Activated naive CD4-positive, alpha-beta T cell treated with anti-CD3 and anti-CD28 coated beads, Interleukin-2, amount 50 U/mL, for 16 hours (primary cell): ENCODE measurements at regions not wholly inside any gene's neighbourhood (a gene's known extent, or its start where the extent isn't known, plus 50 kb on each side); places are given as distances from the start of the nearest gene placed in this dataset.

Source experiments
- DNase-seq: peaks from one replicate; pipeline ENCODE4 v3.0.0-alpha.2; 2020

DNA sequence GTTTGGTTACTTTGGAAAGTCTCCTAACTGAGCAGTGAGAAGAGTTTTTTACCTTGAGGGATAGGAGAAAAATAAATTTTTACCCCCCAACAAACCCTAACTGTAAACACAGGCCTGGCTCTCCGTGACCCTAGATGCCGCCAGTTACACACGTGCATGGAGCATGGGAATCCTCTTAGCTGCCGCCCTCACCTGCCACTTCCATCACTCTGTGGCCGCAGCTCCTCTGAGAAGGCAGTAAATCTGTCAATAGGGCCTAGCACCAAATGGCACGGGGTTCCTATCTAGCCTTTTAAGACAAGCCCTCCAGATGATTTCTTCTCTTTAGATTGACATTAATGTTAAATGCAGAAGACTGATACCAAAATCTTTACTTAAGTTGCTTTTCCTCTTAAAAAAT lies 330.3 kb upstream of the FAM241A start:
- DNase-seq, result no peak

DNA sequence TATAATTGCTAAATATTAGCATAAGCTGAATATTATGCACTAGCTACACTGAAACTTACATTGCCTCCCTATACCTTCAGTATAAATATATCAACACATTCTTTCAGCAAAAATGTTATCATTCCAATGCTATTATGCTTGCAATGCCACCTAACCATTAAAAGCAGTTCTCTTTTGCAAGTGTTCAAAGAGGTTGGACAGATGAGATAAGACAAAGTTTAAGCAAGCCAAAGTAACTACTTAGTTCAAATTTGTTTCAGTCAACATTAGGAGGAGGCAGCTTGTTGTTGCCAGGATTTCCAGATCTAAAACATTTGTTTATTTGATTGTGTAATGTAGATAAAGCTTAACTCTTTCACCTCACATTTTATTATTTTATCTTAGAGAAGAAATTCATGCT lies 323.9 kb upstream of the FAM241A start:
- DNase-seq, result no peak

DNA sequence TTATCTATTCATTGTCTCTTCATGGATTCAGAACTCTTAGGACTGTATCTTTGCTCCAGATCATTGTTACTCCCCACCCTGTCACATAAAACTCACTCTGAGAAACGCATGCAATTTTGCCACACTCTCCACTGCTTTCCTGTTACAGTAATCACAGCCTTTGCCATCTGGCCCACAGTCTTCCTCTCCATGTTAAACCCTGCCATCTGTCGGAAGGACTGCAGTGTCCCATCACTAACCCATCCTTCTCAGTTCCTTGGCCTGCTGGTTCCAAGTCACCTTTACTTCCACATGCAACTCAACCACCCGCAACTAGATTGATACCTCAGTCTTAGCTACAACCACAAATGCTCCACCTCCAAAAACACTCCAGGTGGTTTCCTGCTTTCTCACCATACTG lies 308.7 kb upstream of the FAM241A start:
- no peak for DNase-seq

DNA sequence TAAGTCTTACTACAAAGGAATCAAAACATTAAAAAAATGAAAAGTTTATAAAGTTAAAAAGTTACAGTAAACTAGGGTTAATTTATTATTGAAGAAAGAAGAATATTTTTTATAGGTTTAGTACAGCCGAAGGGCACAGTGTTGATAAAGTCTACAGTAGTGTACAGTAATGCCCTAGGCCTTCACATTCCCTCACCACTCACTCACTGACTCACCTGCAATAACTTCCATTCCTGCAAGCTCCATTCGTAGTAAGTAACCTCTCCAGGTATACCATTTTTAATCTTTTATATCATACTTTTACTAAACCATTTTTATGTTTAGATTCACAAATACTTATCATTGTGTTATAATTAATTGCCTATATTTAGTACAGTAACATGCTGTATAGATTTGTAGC lies 307.5 kb upstream of the FAM241A start:
- DNase-seq, result no peak

DNA sequence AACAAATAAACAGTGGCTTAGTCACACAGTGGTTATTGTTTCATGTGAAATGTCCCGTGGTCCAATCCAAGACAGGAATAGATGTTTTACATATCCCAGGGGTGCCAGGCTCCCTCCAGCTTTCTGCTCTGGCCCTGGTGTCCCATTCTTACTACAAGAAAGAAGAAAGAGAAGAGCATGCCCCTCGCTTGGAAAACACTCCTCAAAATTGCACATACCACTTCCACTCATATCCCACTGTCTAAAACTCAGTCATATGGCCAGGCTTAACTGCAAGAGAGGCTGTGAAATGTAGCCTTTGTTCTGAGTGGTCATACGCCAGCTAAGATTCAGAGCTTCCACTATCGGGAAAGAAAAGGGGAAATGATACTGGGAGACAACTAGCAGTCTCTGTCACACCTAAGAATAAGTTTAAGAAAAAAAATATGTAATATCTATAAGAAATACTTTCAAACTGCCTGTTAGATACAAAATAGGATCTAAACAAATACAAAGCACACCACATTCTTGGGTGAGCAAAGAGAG lies 306.8 kb upstream of the FAM241A start:
- no peak for DNase-seq

DNA sequence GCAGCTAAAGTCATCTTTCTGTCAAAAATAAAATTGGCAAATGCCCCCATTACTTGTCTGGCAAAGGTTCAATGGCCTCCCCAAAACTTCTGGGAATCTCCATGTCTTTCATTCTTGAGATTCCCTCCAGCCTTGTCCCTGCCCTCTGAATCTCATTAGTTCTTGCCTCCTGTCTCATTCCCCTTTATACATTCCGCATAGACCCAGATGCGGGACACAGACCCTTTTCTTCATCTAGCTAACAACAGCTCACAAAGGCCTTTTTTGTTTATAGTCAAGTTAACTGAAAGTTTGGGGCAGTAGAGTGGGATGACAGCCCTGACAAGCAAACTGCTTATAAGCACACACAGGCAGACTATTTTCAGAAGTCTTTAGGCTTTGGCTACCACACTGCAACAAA lies 306.1 kb upstream of the FAM241A start:
- no peak for DNase-seq

DNA sequence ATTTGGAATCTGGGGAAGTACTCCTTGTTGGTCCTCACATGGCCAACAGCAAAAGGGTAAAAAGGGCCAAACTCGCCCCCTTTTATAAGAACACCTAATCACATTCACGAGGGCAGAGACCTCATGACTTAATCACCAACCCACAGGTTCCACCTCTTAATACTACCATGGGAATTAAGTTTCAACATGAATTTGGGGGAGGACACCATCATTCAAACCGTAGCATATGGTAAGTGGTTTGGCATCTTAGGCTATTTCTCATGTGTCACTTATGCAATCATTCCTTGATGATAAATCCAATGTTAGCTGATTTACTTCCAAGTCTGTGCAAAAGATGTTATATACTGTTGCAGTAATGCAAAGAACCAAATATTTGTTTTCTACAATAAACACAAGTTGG lies 302.9 kb upstream of the FAM241A start:
- no peak for DNase-seq

DNA sequence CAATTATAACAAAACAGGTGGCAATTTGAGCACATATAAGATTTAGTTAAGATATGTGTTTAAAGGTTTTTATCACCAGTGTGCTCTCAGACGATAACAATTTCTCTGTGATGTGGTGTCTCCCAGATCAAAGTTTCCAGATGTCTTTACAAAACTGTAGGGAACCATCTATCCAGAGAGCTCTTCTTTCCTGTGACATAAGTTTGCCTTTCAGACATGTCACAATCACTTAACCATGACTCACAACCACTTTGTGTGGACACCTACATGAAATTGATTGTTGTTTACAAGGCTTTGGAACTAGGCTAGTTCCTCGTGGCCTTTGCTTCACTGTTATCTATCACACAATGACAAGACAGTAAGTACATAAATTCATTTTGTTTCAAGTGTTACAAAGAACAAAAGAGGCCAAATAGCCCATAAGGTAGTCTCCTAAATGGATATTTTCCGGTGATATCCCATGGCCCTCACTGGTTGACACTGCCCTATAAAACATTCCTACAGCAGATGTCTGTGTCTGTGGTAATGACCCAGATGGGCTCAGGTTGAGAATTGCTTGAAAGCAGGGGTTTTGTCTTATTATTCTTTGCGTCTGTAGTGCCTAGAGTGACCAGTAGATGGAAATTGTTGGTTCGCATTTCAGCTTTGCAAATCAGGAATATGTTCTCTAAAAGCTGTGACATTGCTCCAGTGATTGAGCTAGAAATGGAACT lies 297.8 kb upstream of the FAM241A start:
- no peak for DNase-seq

DNA sequence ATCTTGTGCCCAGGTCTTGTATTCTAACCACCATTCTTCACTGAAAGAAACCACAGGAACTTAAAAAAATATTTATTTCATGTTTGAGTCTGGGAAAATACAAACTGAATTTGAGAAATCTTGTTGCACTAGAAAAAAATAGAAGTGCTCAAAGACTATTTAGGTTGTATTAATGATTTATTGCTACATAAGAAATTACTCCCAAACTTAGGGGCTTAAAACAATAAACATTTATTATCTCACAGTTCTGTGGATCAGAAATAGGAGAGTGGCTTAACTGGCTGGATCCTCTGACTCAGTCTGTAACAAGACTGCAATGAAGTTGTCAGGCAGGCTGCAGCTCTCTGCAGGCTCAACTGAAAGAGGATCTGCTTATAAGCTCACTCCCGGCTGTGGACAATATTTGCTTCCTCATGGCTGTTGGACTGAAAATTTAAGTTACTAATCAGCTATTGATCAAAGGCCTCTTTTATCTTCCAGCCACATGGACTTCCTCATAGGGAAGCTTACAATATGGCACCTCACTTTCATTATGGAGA lies 295.4 kb upstream of the FAM241A start:
- no peak for DNase-seq

DNA sequence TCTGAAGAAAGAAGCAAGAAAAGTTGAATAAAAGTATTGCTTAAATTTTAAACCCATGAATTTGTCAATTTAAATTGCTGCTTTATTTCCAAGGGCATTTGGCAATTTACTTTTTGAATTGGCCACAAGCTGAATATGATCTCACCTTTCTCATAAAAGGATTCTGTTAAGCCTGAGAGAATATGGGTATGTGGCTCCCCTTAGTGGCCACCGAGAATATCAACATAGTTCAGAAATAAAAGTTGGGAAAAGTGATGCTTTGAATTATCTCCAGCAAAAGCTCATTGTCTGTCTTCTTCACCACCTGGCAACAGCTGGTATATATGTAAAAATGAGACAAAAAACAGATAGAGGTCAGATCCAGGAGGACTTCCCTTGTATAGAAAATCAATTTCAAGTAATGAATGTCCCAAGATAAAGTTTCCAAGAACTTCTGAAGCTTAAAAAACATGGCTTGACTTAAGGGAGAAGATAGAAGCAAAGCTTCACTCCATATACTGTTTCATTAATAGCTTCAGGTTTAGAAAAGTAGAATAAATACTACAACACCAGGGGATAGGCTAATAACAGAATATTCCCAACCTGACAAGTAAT lies 290.7 kb upstream of the FAM241A start:
- DNase-seq, result no peak

DNA sequence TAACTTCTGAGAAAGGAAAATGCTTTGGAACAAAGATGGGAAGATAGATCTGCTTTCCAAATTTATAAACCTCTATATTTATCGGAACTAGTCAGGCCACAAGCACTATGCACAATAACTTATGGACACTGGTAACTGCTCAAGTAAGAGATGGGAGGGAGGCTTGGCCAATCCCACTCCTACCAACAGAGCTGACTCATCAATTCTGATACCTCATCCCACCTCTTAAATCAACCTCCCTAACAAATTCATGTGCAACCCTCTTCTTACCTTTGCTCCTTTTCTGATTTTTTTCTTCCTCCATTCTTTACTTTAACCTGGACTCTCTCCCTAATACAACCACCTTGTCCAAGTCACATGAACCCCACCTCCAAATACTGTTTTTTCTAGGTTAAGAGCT lies 289.9 kb upstream of the FAM241A start:
- no peak for DNase-seq

DNA sequence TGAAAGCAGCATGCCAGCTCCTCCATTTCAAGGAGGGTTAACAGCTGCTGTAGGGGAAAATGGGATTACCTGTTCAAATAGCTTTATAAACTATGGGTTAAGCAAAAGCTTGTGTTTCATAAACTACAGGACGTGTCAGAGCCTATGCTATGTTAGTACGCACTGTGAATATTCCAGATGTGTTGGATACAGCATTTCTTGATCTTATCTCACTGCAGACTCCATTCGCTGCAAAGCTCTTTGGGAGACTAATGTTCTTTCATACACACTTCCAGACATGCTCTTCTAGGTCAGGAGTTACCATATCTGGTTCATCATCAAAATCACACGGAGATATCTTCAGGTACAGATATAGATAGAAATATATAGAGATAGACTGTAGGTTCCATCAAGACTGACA lies 281.2 kb upstream of the FAM241A start:
- no peak for DNase-seq

DNA sequence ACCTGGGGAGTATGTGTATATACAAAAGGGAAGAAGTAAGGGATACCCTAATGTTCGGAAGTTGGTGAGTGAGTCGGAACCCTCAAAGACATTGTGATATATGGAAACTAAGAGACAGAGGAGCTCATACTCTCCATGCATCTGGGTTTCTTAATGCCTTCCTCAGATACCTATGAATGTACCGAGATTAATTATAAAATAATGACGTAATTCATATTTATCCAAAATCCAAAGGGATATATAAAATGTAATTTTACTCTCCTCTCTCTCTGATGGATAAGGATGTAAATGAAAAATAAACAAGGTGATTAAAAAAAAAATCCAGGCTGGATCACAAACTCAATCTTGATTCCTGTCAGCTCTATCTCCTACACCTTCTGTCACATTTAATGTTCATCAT lies 275.9 kb upstream of the FAM241A start:
- no peak for DNase-seq

DNA sequence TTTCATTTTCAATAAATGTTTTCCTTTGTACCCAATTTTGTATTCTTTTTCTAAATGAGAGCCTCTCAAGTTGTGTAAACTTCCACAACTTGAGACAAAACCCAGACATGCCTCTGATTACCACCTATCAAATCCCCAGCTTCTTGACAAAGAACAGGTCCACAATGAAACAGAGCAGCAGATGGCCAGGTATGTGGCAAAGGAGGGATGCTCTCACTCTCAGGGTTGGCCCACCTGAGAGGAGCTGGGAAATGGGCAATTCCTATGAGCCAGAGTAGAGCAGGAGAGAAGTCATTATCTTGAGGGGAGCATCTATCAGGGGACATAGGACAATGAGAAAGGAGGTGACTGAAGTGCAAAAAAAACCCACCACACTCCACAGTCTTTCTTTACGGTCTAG lies 273.5 kb upstream of the FAM241A start:
- DNase-seq, result no peak

DNA sequence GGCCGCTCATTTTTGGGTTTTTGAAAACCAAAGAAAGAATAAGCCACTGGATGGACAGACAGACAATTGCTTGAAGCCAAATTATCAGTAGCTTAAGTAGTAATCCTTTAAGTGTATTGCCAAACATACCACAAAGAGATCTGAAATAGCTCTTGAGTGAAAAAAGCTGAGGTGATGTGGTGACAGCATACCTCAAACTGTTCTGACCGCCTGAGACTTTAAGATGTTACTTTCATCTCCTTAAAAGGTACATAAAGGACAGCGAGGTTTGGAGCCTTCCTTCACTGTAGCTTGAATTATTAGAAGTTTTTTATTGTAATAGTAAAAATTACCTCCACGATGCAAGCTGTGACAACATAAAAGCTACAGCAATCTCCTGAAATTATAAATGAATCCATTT lies 271.5 kb upstream of the FAM241A start:
- no peak for DNase-seq

DNA sequence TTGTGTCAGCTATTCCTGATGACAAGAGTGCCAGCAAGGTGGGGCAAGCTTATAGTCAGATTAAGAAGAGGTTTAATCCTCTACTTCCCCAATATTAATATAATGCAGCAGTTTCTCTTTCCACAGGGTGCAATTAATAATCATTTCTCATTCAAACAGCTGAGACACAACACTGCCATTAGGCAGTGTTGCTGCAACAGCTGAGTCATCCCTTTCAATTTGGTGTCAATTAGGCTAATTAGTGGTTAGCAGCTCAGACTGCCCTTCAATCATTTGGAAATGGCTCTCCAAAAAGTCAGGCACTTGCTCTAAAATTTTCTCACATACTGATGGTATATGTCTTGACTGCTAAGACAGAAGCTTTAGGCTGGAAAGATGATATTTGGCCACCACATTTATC lies 265.7 kb upstream of the FAM241A start:
- DNase-seq, result no peak

DNA sequence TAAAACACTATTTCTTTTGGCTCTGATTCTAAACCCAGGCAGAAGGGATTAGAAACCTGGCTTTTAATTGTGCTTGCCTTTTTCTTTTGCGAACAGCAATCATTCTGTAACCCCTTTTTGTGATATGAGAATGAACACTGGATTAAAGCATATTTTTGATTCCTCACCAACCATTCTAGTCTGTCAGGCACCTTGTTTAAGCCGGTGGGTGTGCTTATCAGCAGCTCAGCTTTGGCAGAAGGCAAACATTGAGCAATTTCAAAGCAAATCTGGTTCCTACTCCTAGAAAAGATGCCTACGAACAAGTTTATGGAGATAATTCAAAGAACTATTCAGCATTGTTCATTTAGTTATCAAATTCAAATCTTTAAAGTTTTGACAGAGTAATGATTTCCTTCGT lies 265.1 kb upstream of the FAM241A start:
- DNase-seq, result no peak

DNA sequence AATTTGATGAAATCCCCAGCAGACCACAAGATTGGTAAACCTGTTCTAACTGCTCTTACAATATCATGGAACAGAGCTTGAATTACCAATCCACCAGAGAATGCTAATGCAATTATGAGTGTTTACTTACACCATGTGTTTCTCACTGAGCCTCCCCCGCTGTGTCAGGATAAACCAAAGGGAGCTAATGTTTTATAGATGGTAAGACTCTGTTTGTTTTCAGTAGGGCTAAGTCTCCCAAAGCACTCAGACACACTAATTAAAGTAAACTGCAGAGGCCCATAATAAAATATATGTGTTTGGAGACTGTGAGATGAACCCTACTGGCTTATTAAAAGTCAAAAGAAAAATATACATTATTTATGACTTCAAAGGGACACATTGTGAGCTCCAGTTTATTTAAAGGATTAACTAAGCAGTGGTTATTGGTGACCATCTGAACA lies 261.7 kb upstream of the FAM241A start:
- DNase-seq, result no peak

DNA sequence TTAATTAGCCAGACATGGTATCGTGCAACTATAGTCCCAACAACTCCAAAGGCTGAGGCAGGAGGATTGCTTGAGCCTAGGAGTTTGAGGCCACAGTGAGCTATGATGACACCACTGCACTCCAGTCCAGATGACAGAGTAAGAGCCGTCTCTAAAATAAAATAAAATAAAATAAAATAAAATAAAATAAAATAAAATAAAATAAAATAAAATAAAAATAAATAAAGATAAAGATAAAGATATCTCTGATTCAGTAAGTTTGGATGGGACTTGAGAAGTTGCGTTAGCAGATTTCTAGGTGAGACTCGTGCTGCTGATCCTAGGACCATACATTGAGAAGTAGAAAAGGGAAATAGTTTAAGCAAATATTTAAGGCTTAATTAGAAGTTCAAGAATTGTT lies 254.8 kb upstream of the FAM241A start:
- no peak for DNase-seq

DNA sequence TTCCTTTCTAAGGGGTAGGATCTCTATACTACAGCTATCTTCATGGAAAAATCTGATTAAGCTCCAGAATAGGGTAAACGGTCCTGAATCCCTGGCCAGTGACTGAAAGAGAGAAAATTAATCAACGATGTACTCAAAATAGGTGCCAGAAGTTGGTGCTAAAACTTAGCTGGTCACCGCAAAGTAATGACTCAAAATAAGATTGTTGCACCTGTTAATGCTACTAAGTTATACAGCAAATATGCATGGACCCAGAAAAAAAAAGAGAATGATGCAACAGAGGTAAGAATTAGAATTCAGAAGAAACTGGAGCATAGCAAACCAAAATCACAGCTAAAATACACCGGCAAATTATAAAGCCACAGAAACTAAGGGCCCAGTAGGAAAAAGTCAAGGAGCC lies 239.7 kb upstream of the FAM241A start:
- DNase-seq, result no peak

DNA sequence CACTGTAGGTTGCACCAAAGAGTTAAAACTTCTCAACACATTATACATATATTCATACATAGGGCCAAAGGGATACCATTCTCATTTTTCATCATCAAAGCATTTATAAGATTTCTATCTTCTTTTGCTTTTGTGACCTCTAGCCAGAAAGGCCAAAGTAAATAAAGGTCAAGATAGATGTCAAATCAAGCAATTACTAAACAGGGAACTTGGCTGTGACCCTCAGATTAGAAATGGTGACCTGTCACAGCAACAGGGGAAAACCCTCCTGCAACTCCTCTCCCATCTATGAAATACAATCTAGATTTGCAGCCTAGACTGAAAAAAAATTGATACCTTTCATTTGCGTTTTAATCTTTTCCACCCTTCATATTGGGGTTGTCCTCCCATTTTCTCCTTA lies 225.6 kb upstream of the FAM241A start:
- no peak for DNase-seq

DNA sequence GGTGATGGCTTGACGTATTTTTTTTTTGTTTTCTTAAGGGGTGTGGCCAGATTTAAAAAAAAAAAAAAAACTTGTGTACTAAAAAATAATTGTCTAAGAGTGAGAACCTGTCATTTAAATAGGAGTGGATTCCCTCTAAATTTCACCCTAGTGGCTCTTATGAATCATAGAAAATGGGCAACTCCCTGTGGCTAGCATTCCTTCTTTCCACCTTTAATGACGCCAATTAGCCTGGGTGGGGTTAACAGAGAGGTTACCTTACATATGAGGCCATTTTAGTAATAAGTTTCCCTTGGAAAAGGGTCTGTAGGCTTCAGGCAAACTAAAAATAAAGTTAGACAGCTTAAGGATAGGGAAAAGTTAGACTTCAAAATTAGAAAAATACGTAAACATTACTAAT lies 223.5 kb upstream of the FAM241A start:
- DNase-seq, result no peak

DNA sequence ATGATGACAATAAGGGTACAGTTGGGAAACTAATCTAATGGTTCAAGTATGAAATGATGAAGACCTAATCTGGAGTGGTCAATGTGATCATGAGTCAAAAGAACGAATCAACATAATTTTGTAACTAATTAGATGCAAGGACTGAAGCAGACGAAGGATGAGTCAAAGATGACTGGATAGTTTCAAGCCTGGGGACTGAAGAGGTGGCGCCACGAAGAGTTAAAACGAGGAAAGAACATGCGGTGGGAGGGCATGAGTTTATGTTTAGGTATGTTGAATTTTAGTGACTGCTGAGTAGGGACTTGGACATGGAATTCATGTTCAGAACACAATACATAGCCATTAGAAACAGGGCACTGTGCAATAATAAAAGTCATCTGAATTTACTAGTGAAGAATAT lies 221.5 kb upstream of the FAM241A start:
- DNase-seq, result no peak

DNA sequence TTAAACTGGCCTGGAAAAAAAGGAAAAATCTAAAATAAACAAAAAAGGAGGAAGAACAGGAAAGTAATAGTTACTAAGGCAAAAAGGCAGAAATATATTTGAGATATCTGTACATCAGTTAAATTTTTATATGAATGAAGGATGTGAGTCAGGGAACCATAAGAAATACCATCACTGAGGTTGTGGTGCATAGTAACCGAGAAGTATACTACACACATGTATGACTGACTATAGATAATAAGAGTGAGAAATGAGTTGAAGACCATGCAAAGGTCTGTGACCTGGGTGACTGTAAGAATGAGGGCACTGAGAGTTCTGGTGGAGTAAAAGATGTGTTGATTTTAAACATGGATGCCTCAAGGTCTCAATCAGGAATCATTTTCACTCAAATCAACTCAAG lies 220.6 kb upstream of the FAM241A start:
- no peak for DNase-seq

DNA sequence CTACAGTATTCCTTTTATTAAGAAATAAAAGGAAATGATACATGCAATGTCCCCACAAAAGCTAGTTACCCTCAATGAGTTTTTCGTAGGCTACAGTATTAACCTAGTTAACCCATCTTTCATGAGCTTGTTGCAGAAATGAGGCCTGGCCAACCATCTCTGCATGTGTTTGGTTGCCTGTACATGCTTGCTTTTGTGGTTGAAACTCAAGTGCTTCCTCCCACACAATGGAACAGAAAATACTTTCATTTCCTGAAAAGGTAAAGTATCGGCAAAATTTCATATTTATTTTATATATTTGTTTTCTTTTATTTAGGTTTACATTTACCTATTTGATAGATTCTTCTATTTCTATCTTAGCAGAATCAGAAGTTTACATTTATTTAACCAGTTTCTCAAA lies 214.6 kb upstream of the FAM241A start:
- DNase-seq, result no peak
